ENCODE measurements at regions not wholly inside any gene's neighbourhood (a gene's known extent, or its start where the extent isn't known, plus 50 kb on each side); places are given as distances from the start of the nearest gene placed in this dataset.
"Not testable (repeated sequence)": the region's sequence is repeated elsewhere in the genome, so short reads cannot be mapped to it uniquely, and the experiment has no call there.

DNA sequence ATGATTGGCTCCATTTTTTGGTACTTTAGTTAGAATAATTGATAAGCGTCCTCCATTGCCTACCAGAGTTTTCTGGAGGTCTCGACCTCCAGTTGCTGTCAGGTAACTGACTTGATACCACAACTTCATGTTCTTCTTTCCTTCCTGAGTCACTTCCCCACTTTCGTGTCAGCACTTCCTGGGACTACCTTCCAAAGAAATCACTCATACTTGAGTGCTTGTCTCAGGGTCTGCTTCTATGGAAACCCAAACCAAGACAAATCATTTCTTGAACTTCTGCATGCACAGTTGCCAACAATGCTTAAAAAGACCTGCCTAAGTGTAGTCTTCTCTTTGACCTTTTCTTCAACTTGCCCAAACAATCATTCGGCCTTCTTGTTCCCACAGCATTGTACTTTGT lies 210.3 kb upstream of the ETAA1 start:
- no peak for TF ChIP-seq POLR2A (IDR thresholded peaks at IDR 0.05)
- DNase-seq: no peak
- in situ Hi-C loops (cut with MboI; ENCODE audit: low sequenced_read_pairs in 4 of 4): no loop called here
- no peak overlapping the region for H3K27ac ChIP-seq
- H3K36me3 ChIP-seq: no peaks in the 10 kb centered on the region
- intact Hi-C loops (cut with DNase I; ENCODE audit: low total_unique reads): no loop called here
- ATAC-seq: no peak
- H3K4me3 ChIP-seq: no peak overlapping the region
- H3K27me3 ChIP-seq: no peaks in the 10 kb centered on the region
- H3K9me3 ChIP-seq: no peaks in the 10 kb centered on the region
- H3K4me1 ChIP-seq: no peaks in the 10 kb centered on the region

DNA sequence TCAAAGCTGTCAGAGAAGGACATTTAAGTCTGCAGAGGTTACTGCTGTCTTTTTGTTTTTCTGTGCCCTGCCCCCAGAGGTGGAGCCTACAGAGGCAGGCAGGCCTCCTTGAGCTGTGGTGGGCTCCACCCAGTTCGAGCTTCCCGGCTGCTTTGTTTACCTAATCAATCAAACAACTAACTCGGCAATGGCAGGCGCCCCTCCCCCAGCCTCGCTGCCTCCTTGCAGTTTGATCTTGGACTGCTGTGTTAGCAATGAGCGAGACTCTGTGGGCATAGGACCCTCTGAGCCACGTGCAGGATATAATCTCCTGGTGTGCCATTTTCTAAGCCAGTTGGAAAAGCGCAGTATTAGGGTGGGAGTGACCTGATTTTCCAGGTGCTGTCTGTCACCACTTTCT lies 201.8 kb upstream of the ETAA1 start:
- intact Hi-C loops (cut with DNase I; ENCODE audit: low total_unique reads); H3K4me1 ChIP-seq; H3K9me3 ChIP-seq; DNase-seq; H3K27ac ChIP-seq; ATAC-seq; in situ Hi-C loops (cut with MboI; ENCODE audit: low sequenced_read_pairs in 4 of 4); H3K27me3 ChIP-seq; H3K36me3 ChIP-seq; H3K4me3 ChIP-seq: not testable (repeated sequence)

DNA sequence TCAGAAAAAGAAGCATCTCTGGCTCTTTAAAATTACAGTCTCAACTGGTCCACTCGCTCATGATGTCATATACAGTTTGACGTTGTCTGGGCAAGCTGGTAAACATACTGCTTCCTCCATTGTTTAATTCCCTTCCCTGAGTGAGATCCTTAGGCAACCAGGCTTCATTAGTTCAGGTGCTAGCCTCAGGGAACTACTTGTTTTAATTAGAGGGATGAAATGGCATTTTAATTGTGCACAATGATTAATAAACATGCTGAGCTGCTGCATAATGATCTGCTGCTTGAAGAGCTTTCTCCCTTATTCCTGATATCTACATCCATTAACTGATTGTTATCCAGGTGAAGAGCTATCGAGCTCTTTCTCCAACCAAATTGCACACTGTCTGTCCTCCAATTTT lies 195.6 kb upstream of the ETAA1 start:
- Histone ChIP-seq H3K27ac (no peak overlapping the region), H3K27me3 (no peaks in the 10 kb centered on the region), H3K4me3 (no peak overlapping the region), H3K36me3 (no peaks in the 10 kb centered on the region), H3K9me3 (no peaks in the 10 kb centered on the region), H3K4me1 (no peaks in the 10 kb centered on the region)
- DNase-seq: no peak
- intact Hi-C loops (cut with DNase I; ENCODE audit: low total_unique reads) (no loop called here), in situ Hi-C loops (cut with MboI; ENCODE audit: low sequenced_read_pairs in 4 of 4) (no loop called here)
- no peak for ATAC-seq
- no peak for TF ChIP-seq CTCF (IDR thresholded peaks at IDR 0.05 in 4 of 5, conservative IDR thresholded peaks at IDR 0.05 in 1 of 5)
- TF ChIP-seq POLR2A (IDR thresholded peaks at IDR 0.05): no peak

DNA sequence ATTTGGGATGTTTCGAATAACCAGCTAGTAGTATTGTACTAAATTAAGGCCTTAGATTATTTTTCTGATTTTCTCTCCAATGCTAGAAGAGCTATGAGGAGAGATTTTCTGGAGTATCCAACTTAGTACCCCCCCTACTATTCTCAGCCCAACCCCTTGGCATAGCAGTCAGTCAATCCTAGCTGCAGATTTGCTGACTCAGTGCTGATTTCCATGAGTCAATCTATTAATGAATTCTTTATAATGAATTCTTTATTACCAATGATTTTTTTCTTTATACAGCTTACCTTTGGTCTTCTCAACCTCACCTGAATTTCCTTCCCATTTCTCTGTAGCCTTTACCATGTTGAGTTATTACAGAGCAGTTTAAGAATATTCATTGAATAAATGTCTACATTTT lies 192.8 kb upstream of the ETAA1 start:
- ATAC-seq (no peak), DNase-seq (no peak)
- Histone ChIP-seq H3K27ac (no peak overlapping the region), H3K9me3 (no peaks in the 10 kb centered on the region), H3K27me3 (no peaks in the 10 kb centered on the region), H3K36me3 (no peaks in the 10 kb centered on the region), H3K4me3 (no peak overlapping the region), H3K4me1 (no peaks in the 10 kb centered on the region)
- in situ Hi-C loops (cut with MboI; ENCODE audit: low sequenced_read_pairs in 4 of 4): no loop called here
- TF ChIP-seq POLR2A (IDR thresholded peaks at IDR 0.05) (no peak), CTCF (IDR thresholded peaks at IDR 0.05 in 4 of 5, conservative IDR thresholded peaks at IDR 0.05 in 1 of 5) (no peak)
- intact Hi-C loops (cut with DNase I; ENCODE audit: low total_unique reads): no loop called here

DNA sequence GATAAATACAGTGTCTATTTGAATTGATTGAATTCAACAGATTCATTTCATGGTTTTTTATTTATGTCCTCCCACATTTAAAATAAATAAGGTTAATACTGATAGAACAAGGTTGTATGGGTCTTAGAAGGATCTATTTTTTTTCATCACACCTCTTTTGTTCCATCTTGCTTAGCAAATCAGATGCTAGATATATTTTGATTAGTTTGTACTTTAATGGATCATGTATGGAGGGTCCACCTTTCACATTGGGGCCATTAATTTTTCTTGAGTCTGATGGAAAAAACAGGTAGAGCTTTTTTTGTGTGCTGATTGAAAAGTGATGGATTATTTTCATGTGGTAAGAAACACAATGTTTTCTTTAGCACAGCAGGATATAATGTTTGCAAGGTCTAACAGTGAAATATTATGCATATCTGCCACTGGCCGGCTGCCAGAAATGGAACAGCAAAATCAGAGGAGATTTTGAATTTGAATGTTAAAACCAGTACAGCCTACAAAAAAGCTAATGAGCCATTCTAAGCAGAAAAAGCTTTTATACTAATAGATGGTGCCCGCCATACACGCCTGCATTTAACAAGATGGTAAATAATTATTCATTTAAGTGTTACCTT lies 188.1 kb upstream of the ETAA1 start:
- no peaks in the 10 kb centered on the region for H3K27me3 ChIP-seq
- TF ChIP-seq POLR2A (IDR thresholded peaks at IDR 0.05) (no peak), CTCF (IDR thresholded peaks at IDR 0.05 in 4 of 5, conservative IDR thresholded peaks at IDR 0.05 in 1 of 5) (no peak)
- in situ Hi-C loops (cut with MboI; ENCODE audit: low sequenced_read_pairs in 4 of 4): no loop called here
- H3K9me3 ChIP-seq: no peaks in the 10 kb centered on the region
- intact Hi-C loops (cut with DNase I; ENCODE audit: low total_unique reads): no loop called here
- H3K4me1 ChIP-seq: no peaks in the 10 kb centered on the region
- no peak overlapping the region for H3K4me3 ChIP-seq
- ATAC-seq: no peak
- no peaks in the 10 kb centered on the region for H3K36me3 ChIP-seq
- no peak overlapping the region for H3K27ac ChIP-seq
- DNase-seq: no peak

GRCh38 chr2:67210430-67210829 lies 186.7 kb upstream of the ETAA1 start:
- Histone ChIP-seq H3K36me3 (no peaks in the 10 kb centered on the region), H3K9me3 (no peaks in the 10 kb centered on the region), H3K4me3 (no peak overlapping the region), H3K27me3 (no peaks in the 10 kb centered on the region), H3K27ac (no peak overlapping the region), H3K4me1 (no peaks in the 10 kb centered on the region)
- no peak for ATAC-seq
- no peak for TF ChIP-seq CTCF (IDR thresholded peaks at IDR 0.05 in 4 of 5, conservative IDR thresholded peaks at IDR 0.05 in 1 of 5)
- no peak for TF ChIP-seq POLR2A (IDR thresholded peaks at IDR 0.05)
- intact Hi-C loops (cut with DNase I; ENCODE audit: low total_unique reads): no loop called here
- in situ Hi-C loops (cut with MboI; ENCODE audit: low sequenced_read_pairs in 4 of 4): no loop called here
- DNase-seq: no peak
